ENCODE measurements at regions not wholly inside any gene's neighbourhood (a gene's known extent, or its start where the extent isn't known, plus 50 kb on each side); places are given as distances from the start of the nearest gene placed in this dataset.

- in situ Hi-C loops (cut with HindIII; ENCODE audit: low pct_unique_long_range_greater_than_20kb, low sequenced_read_pairs) = no loop called here
- peak in 1 of 2 experiments; percentile 34 for DNase-seq (ENCODE audit: low read depth in 1 of 2, low spot score in 1 of 2)
- no peak for TF ChIP-seq JUND (IDR thresholded peaks at IDR 0.05; ENCODE audit: low read depth)
Observed at GRCh38 chr12:75974323-75975187, 57.0 kb downstream of the PHLDA1 start.

GRCh38 chr12:75971253-75971652 is 60.3 kb downstream of the PHLDA1 start:
- DNase-seq (ENCODE audit: low read depth in 1 of 2, low spot score in 1 of 2) = no peak
- TF ChIP-seq JUND (IDR thresholded peaks at IDR 0.05; ENCODE audit: low read depth) = no peak
- in situ Hi-C loops (cut with HindIII; ENCODE audit: low pct_unique_long_range_greater_than_20kb, low sequenced_read_pairs) = no loop called here

GRCh38 chr12:75970310-75970709 is 61.3 kb downstream of the PHLDA1 start:
- DNase-seq (ENCODE audit: low read depth in 1 of 2, low spot score in 1 of 2) = no peak
- in situ Hi-C loops (cut with HindIII; ENCODE audit: low pct_unique_long_range_greater_than_20kb, low sequenced_read_pairs) = no loop called here
- no peak for TF ChIP-seq JUND (IDR thresholded peaks at IDR 0.05; ENCODE audit: low read depth)

- DNase-seq (ENCODE audit: low read depth in 1 of 2, low spot score in 1 of 2) = no peak
- in situ Hi-C loops (cut with HindIII; ENCODE audit: low pct_unique_long_range_greater_than_20kb, low sequenced_read_pairs) = no loop called here
- no peak for TF ChIP-seq JUND (IDR thresholded peaks at IDR 0.05; ENCODE audit: low read depth)
Observed at GRCh38 chr12:75969768-75970167, 61.8 kb downstream of the PHLDA1 start.

- TF ChIP-seq JUND (IDR thresholded peaks at IDR 0.05; ENCODE audit: low read depth) = no peak
- in situ Hi-C loops (cut with HindIII; ENCODE audit: low pct_unique_long_range_greater_than_20kb, low sequenced_read_pairs) = no loop called here
- no peak for DNase-seq (ENCODE audit: low read depth in 1 of 2, low spot score in 1 of 2)
Observed at GRCh38 chr12:75965661-75966060, 65.9 kb downstream of the PHLDA1 start.

GRCh38 chr12:75964150-75964549 is 67.4 kb downstream of the PHLDA1 start:
- in situ Hi-C loops (cut with HindIII; ENCODE audit: low pct_unique_long_range_greater_than_20kb, low sequenced_read_pairs) = no loop called here
- no peak for DNase-seq (ENCODE audit: low read depth in 1 of 2, low spot score in 1 of 2)
- no peak for TF ChIP-seq JUND (IDR thresholded peaks at IDR 0.05; ENCODE audit: low read depth)

GRCh38 chr12:75961878-75962277 is 69.7 kb downstream of the PHLDA1 start:
- no peak for TF ChIP-seq JUND (IDR thresholded peaks at IDR 0.05; ENCODE audit: low read depth)
- in situ Hi-C loops (cut with HindIII; ENCODE audit: low pct_unique_long_range_greater_than_20kb, low sequenced_read_pairs) = no loop called here

GRCh38 chr12:75960954-75961661 is 70.5 kb downstream of the PHLDA1 start:
- in situ Hi-C loops (cut with HindIII; ENCODE audit: low pct_unique_long_range_greater_than_20kb, low sequenced_read_pairs) = no loop called here
- TF ChIP-seq JUND (IDR thresholded peaks at IDR 0.05; ENCODE audit: low read depth) = no peak

More at GRCh38 chr12:75961878-75962277, 69.7 kb downstream of the PHLDA1 start:
- no peak for DNase-seq (ENCODE audit: low read depth in 1 of 2, low spot score in 1 of 2)

GRCh38 chr12:75960086-75960910 is 71.3 kb downstream of the PHLDA1 start:
- peak in 1 of 2 experiments; percentile 39 for DNase-seq (ENCODE audit: low read depth in 1 of 2, low spot score in 1 of 2)
- in situ Hi-C loops (cut with HindIII; ENCODE audit: low pct_unique_long_range_greater_than_20kb, low sequenced_read_pairs) = no loop called here
- TF ChIP-seq JUND (IDR thresholded peaks at IDR 0.05; ENCODE audit: low read depth) = no peak

More at GRCh38 chr12:75960954-75961661, 70.5 kb downstream of the PHLDA1 start:
- no peak for DNase-seq (ENCODE audit: low read depth in 1 of 2, low spot score in 1 of 2)

- TF ChIP-seq JUND (IDR thresholded peaks at IDR 0.05; ENCODE audit: low read depth) = peak; percentile 65
- in situ Hi-C loops (cut with HindIII; ENCODE audit: low pct_unique_long_range_greater_than_20kb, low sequenced_read_pairs) = no loop called here
- peak in 1 of 2 experiments; percentile 74 for DNase-seq (ENCODE audit: low read depth in 1 of 2, low spot score in 1 of 2)
Observed at GRCh38 chr12:75959506-75959905, 72.1 kb downstream of the PHLDA1 start.

- peak; percentile 87 for TF ChIP-seq JUND (IDR thresholded peaks at IDR 0.05; ENCODE audit: low read depth)
- in situ Hi-C loops (cut with HindIII; ENCODE audit: low pct_unique_long_range_greater_than_20kb, low sequenced_read_pairs) = no loop called here
Observed at GRCh38 chr12:75959060-75959459, 72.5 kb downstream of the PHLDA1 start.

GRCh38 chr12:75955251-75955650 is 76.3 kb downstream of the PHLDA1 start:
- in situ Hi-C loops (cut with HindIII; ENCODE audit: low pct_unique_long_range_greater_than_20kb, low sequenced_read_pairs) = no loop called here
- no peak for DNase-seq (ENCODE audit: low read depth in 1 of 2, low spot score in 1 of 2)
- TF ChIP-seq JUND (IDR thresholded peaks at IDR 0.05; ENCODE audit: low read depth) = no peak

More at GRCh38 chr12:75959060-75959459, 72.5 kb downstream of the PHLDA1 start:
- peak in 1 of 2 experiments; percentile 75 for DNase-seq (ENCODE audit: low read depth in 1 of 2, low spot score in 1 of 2)
